ENCODE measurements at regions not wholly inside any gene's neighbourhood (a gene's known extent, or its start where the extent isn't known, plus 50 kb on each side); places are given as distances from the start of the nearest gene placed in this dataset.

GRCh38 chr1:22212400-22213233 lies 69.7 kb upstream of the WNT4 start:
- Histone ChIP-seq H3K27ac (ENCODE audit: low read depth in 1 of 2, low read length in 2 of 2) (no peak overlapping the region), H3K9me3 (replicated peaks in 1 of 2; ENCODE audit: control insufficient read depth in 1 of 2, insufficient read depth in 1 of 2, low read length in 2 of 2) (no peaks in the 10 kb centered on the region), H3K9ac (ENCODE audit: insufficient read depth, low read length, poor library complexity, severe bottlenecking) (no peak overlapping the region), H3K4me2 (replicated peaks; ENCODE audit: extremely low read depth, low read length, poor library complexity, severe bottlenecking) (no peak overlapping the region), H3K36me3 (replicated peaks in 1 of 2; ENCODE audit: control insufficient read depth in 1 of 2, insufficient read depth in 2 of 2, low read length in 2 of 2) (no peaks in the 10 kb centered on the region), H4K20me1 (ENCODE audit: insufficient read depth, low read length) (no peaks in the 10 kb centered on the region), H3K4me3 (replicated peaks in 1 of 3; ENCODE audit: low read depth in 2 of 3, low read length in 3 of 3) (no peak overlapping the region), H3K27me3 (ENCODE audit: control insufficient read depth in 2 of 2, insufficient read depth in 2 of 2, low read length in 2 of 2) (peaks cover 15 to 59% of the 10 kb centered on the region in 2 donors), H3K79me2 (ENCODE audit: insufficient read depth, low read length) (no peaks in the 10 kb centered on the region), H2AFZ (ENCODE audit: insufficient read depth, low read depth, low read length, poor library complexity, severe bottlenecking) (no peak overlapping the region), H3K4me1 (ENCODE audit: control insufficient read depth in 1 of 2, insufficient read depth in 2 of 2, low read length in 2 of 2) (no peaks in the 10 kb centered on the region)
- H3K4me3 Mint-ChIP-seq: peak overlapping the region in 1 of 2 donors; percentile 22
- peaks cover 0 to 3% (median 0%) of the 10 kb centered on the region in 7 donors for H3K9me3 Mint-ChIP-seq
- peaks cover 50 to 75% (median 61%) of the 10 kb centered on the region in 3 donors for H3K27me3 Mint-ChIP-seq (ENCODE audit: low read depth in 3 of 3)
- no peak for DNase-seq
- H3K4me1 Mint-ChIP-seq: no peaks in the 10 kb centered on the region
- no peaks in the 10 kb centered on the region for H3K36me3 Mint-ChIP-seq
- H3K27ac Mint-ChIP-seq: no peak overlapping the region
- intact Hi-C loops (cut with micrococcal nuclease): no loop called here
- 54% methylated on average over 9 of the region's 20 CpGs for WGBS (ENCODE audit: insufficient coverage)
- TF ChIP-seq CTCF (IDR thresholded peaks at IDR 0.05): no peak

- intact Hi-C loops (cut with micrococcal nuclease): no loop called here
- Mint-ChIP-seq H3K36me3 (no peaks in the 10 kb centered on the region), H3K4me3 (peak overlapping the region in 1 of 2 donors; percentile 31), H3K27ac (no peak overlapping the region), H3K4me1 (no peaks in the 10 kb centered on the region), H3K27me3 (ENCODE audit: low read depth in 3 of 3) (peaks cover 28 to 44% (median 38%) of the 10 kb centered on the region in 3 donors), H3K9me3 (peaks cover 0 to 3% (median 0%) of the 10 kb centered on the region in 7 donors)
- WGBS (ENCODE audit: insufficient coverage): 85% methylated on average over 12 of the region's 12 CpGs
- no peaks in the 10 kb centered on the region for H3K36me3 ChIP-seq (replicated peaks in 1 of 2; ENCODE audit: control insufficient read depth in 1 of 2, insufficient read depth in 2 of 2, low read length in 2 of 2)
- peaks cover 10 to 24% of the 10 kb centered on the region in 2 donors for H3K27me3 ChIP-seq (ENCODE audit: control insufficient read depth in 2 of 2, insufficient read depth in 2 of 2, low read length in 2 of 2)
- H2AFZ ChIP-seq (ENCODE audit: insufficient read depth, low read depth, low read length, poor library complexity, severe bottlenecking): no peak overlapping the region
- no peaks in the 10 kb centered on the region for H3K4me1 ChIP-seq (ENCODE audit: control insufficient read depth in 1 of 2, insufficient read depth in 2 of 2, low read length in 2 of 2)
- no peaks in the 10 kb centered on the region for H4K20me1 ChIP-seq (ENCODE audit: insufficient read depth, low read length)
- no peak overlapping the region for H3K9ac ChIP-seq (ENCODE audit: insufficient read depth, low read length, poor library complexity, severe bottlenecking)
- no peak for TF ChIP-seq CTCF (IDR thresholded peaks at IDR 0.05)
- H3K27ac ChIP-seq (ENCODE audit: low read depth in 1 of 2, low read length in 2 of 2): no peak overlapping the region
- H3K4me3 ChIP-seq (replicated peaks in 1 of 3; ENCODE audit: low read depth in 2 of 3, low read length in 3 of 3): no peak overlapping the region
- H3K9me3 ChIP-seq (replicated peaks in 1 of 2; ENCODE audit: control insufficient read depth in 1 of 2, insufficient read depth in 1 of 2, low read length in 2 of 2): no peaks in the 10 kb centered on the region
- H3K4me2 ChIP-seq (replicated peaks; ENCODE audit: extremely low read depth, low read length, poor library complexity, severe bottlenecking): no peak overlapping the region
- no peaks in the 10 kb centered on the region for H3K79me2 ChIP-seq (ENCODE audit: insufficient read depth, low read length)
- DNase-seq: no peak
Observed at GRCh38 chr1:22216210-22216883, 73.5 kb upstream of the WNT4 start.

Data from CD14-positive monocyte (primary cell).